HG02623 (cell line): ENCODE measurements at regions not wholly inside any gene's neighbourhood (a gene's known extent, or its start where the extent isn't known, plus 50 kb on each side); places are given as distances from the start of the nearest gene placed in this dataset.

ENCODE experiments used
- ATAC-seq: cut with Tn5 transposase; IDR thresholded peaks from one replicate; pipeline ENCODE4 v1.9.1; 2021; ENCODE audit warnings: moderate library complexity; ENCODE audit not compliant: unreplicated experiment

- ATAC-seq = no peak
Measured at GRCh38 chr20:56987986-56988385, 278.5 kb downstream of the BMP7 start.

- ATAC-seq = no peak
Measured at GRCh38 chr20:56988446-56988845, 278.0 kb downstream of the BMP7 start.

- ATAC-seq = no peak
Measured at GRCh38 chr20:56989516-56989915, 276.9 kb downstream of the BMP7 start.

DNA sequence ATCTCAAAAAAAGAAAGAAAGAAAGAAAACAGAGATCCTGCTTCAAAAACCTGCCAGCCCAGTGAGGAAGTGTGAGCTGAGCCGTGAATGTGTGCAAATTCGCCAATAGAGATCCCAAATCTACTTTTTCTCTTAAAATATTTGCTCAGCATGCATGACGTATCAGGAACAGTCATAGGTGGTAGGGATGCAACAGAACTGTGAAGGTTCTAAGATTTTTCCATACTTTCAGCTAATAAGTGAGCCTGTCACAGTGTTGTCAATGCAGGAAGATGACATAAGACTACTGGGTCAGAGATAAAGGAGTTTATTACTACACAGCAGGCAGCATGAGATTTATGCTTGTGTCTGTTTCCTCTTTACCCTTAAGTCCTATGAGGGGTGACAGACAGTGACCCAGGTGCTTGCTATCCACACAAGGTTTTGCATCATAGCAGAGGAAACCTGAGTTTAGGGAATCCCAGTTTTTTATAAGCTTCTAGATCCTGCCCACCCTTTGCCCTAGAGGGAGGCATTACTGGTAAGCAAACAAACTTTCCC lies 273.4 kb downstream of the BMP7 start:
- ATAC-seq = no peak

DNA sequence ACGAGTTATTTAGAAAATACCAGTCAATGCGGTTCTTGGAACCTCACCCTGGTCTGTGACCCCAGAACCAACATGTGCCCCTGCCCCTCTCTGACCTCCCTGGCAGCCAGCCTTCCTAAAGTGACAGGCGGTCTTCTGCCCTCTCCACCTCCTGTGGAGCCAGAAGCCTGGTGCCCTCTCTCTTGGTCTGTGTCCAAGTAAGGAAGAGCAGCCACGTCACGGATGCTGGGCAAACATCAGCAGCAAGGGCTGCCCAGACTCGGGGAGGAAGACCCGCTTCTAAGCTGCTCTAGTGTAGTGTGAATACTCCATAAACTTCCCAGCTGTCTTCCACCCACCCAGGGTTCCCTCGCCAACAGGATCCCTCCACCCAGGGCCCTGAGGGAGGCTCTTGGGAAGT lies 272.4 kb downstream of the BMP7 start:
- ATAC-seq = no peak

DNA sequence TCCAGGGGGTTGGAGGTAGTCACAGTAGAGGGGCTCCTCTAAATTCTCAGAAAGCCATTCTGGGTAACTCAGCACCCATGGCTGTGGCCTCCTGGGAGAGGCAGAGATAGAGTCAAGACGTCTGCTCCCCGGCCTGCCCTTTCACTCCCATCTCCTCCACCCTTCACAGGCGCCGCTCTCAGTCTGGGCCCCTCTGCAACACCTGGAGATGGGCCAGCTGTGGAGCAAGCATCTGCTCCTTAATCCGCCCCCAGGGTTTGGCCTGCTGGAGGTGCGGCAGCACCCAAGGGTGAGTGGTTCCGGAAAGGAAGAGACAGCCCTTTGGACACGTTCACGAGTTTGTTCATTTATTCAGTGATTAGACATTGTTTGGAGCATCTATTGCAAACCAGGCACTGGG lies 271.3 kb downstream of the BMP7 start:
- ATAC-seq = no peak

- no peak for ATAC-seq
Measured at GRCh38 chr20:56995635-56996075, 270.8 kb downstream of the BMP7 start.

GRCh38 chr20:56996533-56996932 lies 269.9 kb downstream of the BMP7 start:
- no peak for ATAC-seq

DNA sequence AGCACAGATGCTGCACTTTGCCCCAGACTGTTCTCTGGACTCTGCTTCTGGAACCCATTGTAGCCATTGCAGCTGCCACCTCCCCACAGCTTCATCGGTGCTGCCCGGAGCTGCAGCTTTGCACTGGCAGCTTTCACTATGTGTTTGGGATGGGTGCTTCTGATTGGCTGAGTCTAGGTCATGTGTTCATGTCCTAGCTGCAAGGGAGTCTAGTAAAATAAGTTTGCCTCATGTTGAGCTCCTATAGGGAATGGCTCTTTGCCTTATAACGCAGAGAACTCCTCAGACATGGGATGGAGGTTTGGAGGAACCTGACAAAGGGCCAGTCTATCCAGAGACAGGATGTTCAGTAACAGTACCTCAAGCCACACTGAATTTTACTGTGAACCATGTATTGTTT lies 268.0 kb downstream of the BMP7 start:
- no peak for ATAC-seq

GRCh38 chr20:57000441-57000968 lies 265.9 kb downstream of the BMP7 start:
- ATAC-seq = no peak

DNA sequence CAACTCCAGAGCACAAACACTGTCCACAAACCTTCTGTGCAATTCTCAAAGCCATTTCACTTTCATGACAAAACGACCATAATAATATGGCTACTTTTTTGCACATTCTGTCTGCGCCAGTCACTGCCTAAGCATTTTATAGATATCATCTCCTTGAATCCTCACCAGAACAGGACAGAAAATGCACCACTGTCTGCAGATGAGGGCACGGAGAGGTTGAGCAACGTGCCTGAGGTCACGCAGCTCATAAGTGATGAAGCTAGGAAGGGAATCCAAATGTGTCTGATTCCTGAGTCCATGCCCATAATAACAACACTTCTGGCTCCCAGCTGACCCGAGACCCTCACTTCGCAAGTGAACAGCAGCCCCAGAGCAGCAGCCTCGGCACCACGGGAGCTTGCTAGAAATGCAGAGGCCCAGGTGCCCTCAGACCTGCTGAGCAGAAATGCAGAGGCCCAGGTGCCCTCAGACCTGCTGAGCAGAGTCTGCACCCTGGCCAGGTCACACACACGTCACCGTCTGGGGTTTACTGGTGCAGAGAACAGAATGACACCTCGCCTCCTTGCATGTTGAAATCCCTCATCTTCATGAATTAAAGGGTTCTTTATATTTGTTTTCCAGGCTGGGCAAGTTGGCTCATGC lies 265.2 kb downstream of the BMP7 start:
- ATAC-seq = no peak

GRCh38 chr20:57002066-57002570 lies 264.3 kb downstream of the BMP7 start:
- no peak for ATAC-seq

- no peak for ATAC-seq
Measured at GRCh38 chr20:57003012-57003411, 263.4 kb downstream of the BMP7 start.

GRCh38 chr20:57004416-57004815 lies 262.0 kb downstream of the BMP7 start:
- ATAC-seq = no peak

- no peak for ATAC-seq
Measured at GRCh38 chr20:57004951-57005933, 261.2 kb downstream of the BMP7 start.

GRCh38 chr20:57006411-57007170 lies 259.9 kb downstream of the BMP7 start:
- ATAC-seq = no peak

- no peak for ATAC-seq
Measured at GRCh38 chr20:57007171-57007540, 259.3 kb downstream of the BMP7 start.

DNA sequence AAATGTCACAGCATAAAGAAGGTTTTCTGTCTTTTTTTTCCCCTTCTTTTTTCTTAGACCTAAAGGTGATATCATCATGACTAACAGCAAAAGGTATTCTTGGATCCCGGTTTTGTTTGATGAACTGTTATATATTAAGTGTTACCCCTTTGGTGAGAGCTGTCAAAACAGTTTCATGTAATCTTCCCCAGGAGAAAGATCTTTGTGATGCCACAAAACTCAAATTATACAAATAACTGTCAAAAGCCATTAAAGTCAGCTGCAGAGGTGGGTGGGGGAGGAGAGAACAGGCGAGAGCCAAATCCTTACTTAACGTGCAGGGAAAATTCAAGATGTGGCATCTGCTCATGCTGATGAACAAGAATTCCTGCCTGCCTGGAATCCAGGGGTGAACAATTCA lies 258.2 kb downstream of the BMP7 start:
- ATAC-seq = no peak

GRCh38 chr20:57009355-57009754 lies 257.1 kb downstream of the BMP7 start:
- ATAC-seq = no peak

DNA sequence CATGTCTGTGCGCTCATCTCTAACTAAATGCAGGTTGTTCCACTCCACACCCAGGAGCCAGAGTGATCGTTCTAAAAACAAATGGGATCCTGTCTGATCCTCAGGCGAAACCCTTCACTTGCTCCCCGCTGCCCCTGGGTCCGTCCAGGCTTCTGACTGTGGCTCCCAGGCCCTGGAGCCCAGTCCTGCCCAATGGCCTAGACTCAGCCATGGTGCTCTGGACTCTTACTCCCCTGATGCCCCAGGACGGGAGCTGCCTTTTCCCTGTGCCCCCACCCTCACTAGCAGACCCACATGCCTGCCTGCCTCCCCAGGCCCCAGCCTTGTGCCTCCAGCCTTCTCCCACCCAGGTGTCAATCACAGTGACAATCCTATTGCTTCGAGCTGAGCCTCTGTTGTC lies 256.7 kb downstream of the BMP7 start:
- ATAC-seq = no peak

- ATAC-seq = no peak
Measured at GRCh38 chr20:57012691-57013090, 253.8 kb downstream of the BMP7 start.
